DND-41 (cell line): ENCODE measurements at regions not wholly inside any gene's neighbourhood (a gene's known extent, or its start where the extent isn't known, plus 50 kb on each side); places are given as distances from the start of the nearest gene placed in this dataset.
"Not testable (repeated sequence)": the region's sequence is repeated elsewhere in the genome, so short reads cannot be mapped to it uniquely, and the experiment has no call there.

ENCODE experiments used
- ATAC-seq: fragments of 200-7000 bp; cut with Tn5 transposase; 3 replicates; pipeline ENCODE4 v1.9.1; 2021; ENCODE audit warnings: low read depth; ENCODE audit not compliant: insufficient read depth
- DNase-seq: peaks from one replicate; pipeline ENCODE4 v3.0.0-alpha.2; 2020
- H2AFZ ChIP-seq: 2 replicates; pipeline ENCODE4 v1.6.0; 2012; ENCODE audit warnings: low read depth, low read length
- H3K27ac ChIP-seq: 2 replicates; pipeline ENCODE4 v1.5.1; 2012; ENCODE audit warnings: low read length, inconsistent platforms
- H3K27me3 ChIP-seq: fragments of 200-600 bp; sonication (generic); 2 replicates; pipeline ENCODE4 v1.6.0; 2012; ENCODE audit warnings: low read length, mild to moderate bottlenecking, inconsistent platforms; ENCODE audit not compliant: insufficient read depth, poor library complexity
- H3K36me3 ChIP-seq: 2 replicates; pipeline ENCODE4 v1.5.1; 2012; ENCODE audit warnings: low read length, inconsistent platforms; ENCODE audit not compliant: insufficient read depth
- H3K4me1 ChIP-seq: 2 replicates; pipeline ENCODE4 v1.5.1; 2012; ENCODE audit warnings: mild to moderate bottlenecking, low read length; ENCODE audit not compliant: insufficient read depth
- H3K4me2 ChIP-seq: 2 replicates; pipeline ENCODE4 v1.6.0; 2012; ENCODE audit warnings: mild to moderate bottlenecking, moderate library complexity, low read length, inconsistent platforms; ENCODE audit not compliant: insufficient read depth
- H3K4me3 ChIP-seq, 2 experiments: fragments of 200-600 bp in 1 of 2; shearing (Covaris generic) in 1 of 2; 2 replicates each; pipeline ENCODE4 v1.5.1; 2012 to 2016; ENCODE audit warnings: inconsistent platforms in 2 of 2, low read length in 2 of 2, mild to moderate bottlenecking in 2 of 2, low read depth in 1 of 2, moderate library complexity in 1 of 2
- H3K79me2 ChIP-seq: 2 replicates; pipeline ENCODE4 v1.6.0; 2012; ENCODE audit warnings: low read length, inconsistent platforms; ENCODE audit not compliant: insufficient read depth
- H3K9ac ChIP-seq: 2 replicates; pipeline ENCODE4 v1.6.0; 2012; ENCODE audit warnings: low read depth, mild to moderate bottlenecking, inconsistent platforms, low read length, moderate library complexity
- H3K9me3 ChIP-seq: 2 replicates; pipeline ENCODE4 v1.5.1; 2012; ENCODE audit warnings: low read length, moderate library complexity, mild to moderate bottlenecking, inconsistent platforms; ENCODE audit not compliant: insufficient read depth, severe bottlenecking
- H4K20me1 ChIP-seq: 2 replicates; pipeline ENCODE4 v1.6.0; 2012; ENCODE audit warnings: low read length; ENCODE audit not compliant: insufficient read depth
- CTCF ChIP-seq: IDR thresholded peaks from 2 replicates; pipeline ENCODE4 v1.5.1; 2012; ENCODE audit warnings: borderline replicate concordance, low read length, moderate library complexity, mild to moderate bottlenecking; ENCODE audit not compliant: poor library complexity, severe bottlenecking; ENCODE audit errors: extremely low read depth
- EZH2 ChIP-seq: IDR thresholded peaks from 3 replicates; pipeline ENCODE4 v1.6.1; 2012; ENCODE audit warnings: borderline replicate concordance, low read depth, mild to moderate bottlenecking, moderate library complexity, low read length, inconsistent platforms; ENCODE audit not compliant: severe bottlenecking

DNA sequence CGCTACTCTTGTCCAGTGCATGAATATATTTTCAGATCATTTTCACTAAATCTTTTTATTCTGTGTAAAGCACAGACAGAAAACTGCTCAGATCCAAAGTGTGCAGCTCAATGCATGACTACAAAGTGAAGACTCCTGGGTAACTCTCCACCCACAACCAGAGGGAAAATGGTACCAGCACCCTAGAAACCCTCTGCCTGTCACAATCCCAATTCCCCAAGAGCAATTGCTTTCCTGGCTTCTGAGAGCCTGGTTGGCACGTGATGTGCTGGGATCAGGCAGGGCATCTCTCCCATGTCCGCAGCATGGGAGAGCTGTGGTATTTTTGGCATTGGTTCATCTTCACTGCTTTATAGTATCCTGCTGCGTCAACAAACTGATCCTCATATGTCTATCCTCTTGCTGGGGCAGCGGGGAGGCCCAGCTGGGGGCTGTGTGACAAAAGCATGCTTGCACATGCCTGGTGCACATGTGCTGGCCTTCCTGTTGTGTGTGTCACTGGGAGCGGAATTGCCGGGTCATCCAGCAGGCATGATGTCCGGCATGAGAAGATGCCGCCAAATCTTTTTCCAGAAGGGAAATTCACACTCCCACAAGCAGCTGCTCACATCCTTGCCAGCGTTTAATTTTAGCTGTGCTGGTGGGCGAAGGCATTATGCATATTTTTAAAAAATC lies 278.9 kb upstream of the FOXF1 start:
- Histone ChIP-seq H3K4me1 (no peaks in the 10 kb centered on the region), H3K79me2 (no peaks in the 10 kb centered on the region), H3K4me3 (no peak overlapping the region), H4K20me1 (no peaks in the 10 kb centered on the region), H3K9ac (no peak overlapping the region), H3K4me2 (no peak overlapping the region), H3K27ac (no peak overlapping the region), H2AFZ (no peak overlapping the region), H3K27me3 (no peaks in the 10 kb centered on the region), H3K9me3 (no peaks in the 10 kb centered on the region), H3K36me3 (no peaks in the 10 kb centered on the region)
- no peak for TF ChIP-seq EZH2
- TF ChIP-seq CTCF: no peak
- DNase-seq (no peak), ATAC-seq (no peak)

GRCh38 chr16:86231996-86232350 lies 278.4 kb upstream of the FOXF1 start:
- no peaks in the 10 kb centered on the region for H3K27me3 ChIP-seq
- ATAC-seq: no peak
- TF ChIP-seq CTCF (no peak), EZH2 (no peak)

DNA sequence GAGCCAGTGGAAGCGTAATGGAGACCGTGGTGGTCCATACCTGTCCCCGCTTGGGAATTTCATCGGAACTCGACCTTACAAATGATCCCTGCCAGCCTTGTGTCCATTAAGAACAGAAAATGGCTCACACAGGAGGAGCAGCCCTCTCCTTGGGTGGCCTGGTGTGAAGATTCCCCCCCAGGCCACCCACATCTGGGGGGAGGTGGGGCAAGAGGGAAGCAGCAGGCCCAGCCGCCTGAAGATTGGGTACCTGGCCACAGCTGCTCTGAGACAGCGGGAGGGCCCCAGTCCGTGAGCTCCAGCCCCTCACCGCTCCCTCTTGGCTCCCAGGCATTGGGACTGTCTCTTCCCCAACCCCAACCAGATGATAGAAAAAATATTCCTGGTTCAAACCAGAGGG lies 277.8 kb upstream of the FOXF1 start:
- no peak for ATAC-seq
- Histone ChIP-seq H3K4me1 (no peaks in the 10 kb centered on the region), H2AFZ (no peak overlapping the region), H3K36me3 (no peaks in the 10 kb centered on the region), H3K27ac (no peak overlapping the region), H3K9me3 (no peaks in the 10 kb centered on the region), H3K9ac (no peak overlapping the region), H4K20me1 (no peaks in the 10 kb centered on the region), H3K27me3 (no peaks in the 10 kb centered on the region), H3K79me2 (no peaks in the 10 kb centered on the region), H3K4me2 (no peak overlapping the region), H3K4me3 (no peak overlapping the region)
- no peak for TF ChIP-seq CTCF
- TF ChIP-seq EZH2: no peak
- no peak for DNase-seq

More at GRCh38 chr16:86231996-86232350, 278.4 kb upstream of the FOXF1 start:
- Histone ChIP-seq H3K9me3 (no peaks in the 10 kb centered on the region), H3K36me3 (no peaks in the 10 kb centered on the region), H2AFZ (no peak overlapping the region), H3K79me2 (no peaks in the 10 kb centered on the region), H3K27ac (no peak overlapping the region), H3K9ac (no peak overlapping the region), H3K4me2 (no peak overlapping the region), H3K4me3 (no peak overlapping the region), H4K20me1 (no peaks in the 10 kb centered on the region), H3K4me1 (no peaks in the 10 kb centered on the region)
- no peak for DNase-seq

DNA sequence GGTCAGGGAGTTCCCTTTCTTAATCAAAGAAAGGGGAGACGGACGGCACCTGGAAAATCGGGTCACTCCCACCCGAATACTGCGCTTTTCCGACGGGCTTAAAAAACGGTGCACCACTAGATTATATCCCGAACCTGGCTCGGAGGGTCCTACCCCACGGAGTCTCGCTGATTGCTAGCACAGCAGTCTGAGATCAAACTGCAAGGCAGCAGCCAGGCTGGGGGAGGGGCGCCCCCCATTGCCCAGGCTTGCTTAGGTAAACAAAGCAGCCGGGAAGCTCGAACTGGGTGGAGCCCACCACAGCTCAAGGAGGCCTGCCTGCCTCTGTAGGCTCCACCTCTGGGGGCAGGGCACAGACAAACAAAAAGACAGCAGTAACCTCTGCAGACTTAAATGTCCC lies 276.8 kb upstream of the FOXF1 start:
- H3K36me3 ChIP-seq, DNase-seq, H3K4me2 ChIP-seq, H3K4me1 ChIP-seq, H3K9me3 ChIP-seq, H2AFZ ChIP-seq, ATAC-seq, H3K27ac ChIP-seq, H3K27me3 ChIP-seq, H3K79me2 ChIP-seq, H3K4me3 ChIP-seq, H3K9ac ChIP-seq, H4K20me1 ChIP-seq: not testable (repeated sequence)
